ENCODE measurements at regions not wholly inside any gene's neighbourhood (a gene's known extent, or its start where the extent isn't known, plus 50 kb on each side); places are given as distances from the start of the nearest gene placed in this dataset.

- TF ChIP-seq NFIC (IDR thresholded peaks at IDR 0.05) (no peak), FOXM1 (IDR thresholded peaks at IDR 0.05; ENCODE audit: borderline replicate concordance, low read depth) (no peak), YY1 (IDR thresholded peaks at IDR 0.05; ENCODE audit: low read depth) (no peak), CREB1 (IDR thresholded peaks at IDR 0.05; ENCODE audit: low read depth) (no peak), USF1 (IDR thresholded peaks at IDR 0.05) (no peak), REST (IDR thresholded peaks at IDR 0.05; ENCODE audit: low read depth) (no peak), TCF12 (IDR thresholded peaks at IDR 0.05; ENCODE audit: low read depth) (no peak), CEBPB (IDR thresholded peaks at IDR 0.05) (no peak), TAF1 (IDR thresholded peaks at IDR 0.05; ENCODE audit: low read depth) (no peak), EGR1 (IDR thresholded peaks at IDR 0.05) (no peak)
Measured at GRCh38 chr12:127083008-127083949, 1183.7 kb upstream of the TMEM132C start.

- TF ChIP-seq REST (IDR thresholded peaks at IDR 0.05; ENCODE audit: low read depth) = no peak
- TF ChIP-seq NFIC (IDR thresholded peaks at IDR 0.05) = no peak
- TF ChIP-seq TEAD4 (IDR thresholded peaks at IDR 0.05) = no peak
- TF ChIP-seq YY1 (IDR thresholded peaks at IDR 0.05; ENCODE audit: low read depth) = no peak
- TF ChIP-seq RAD21 (IDR thresholded peaks at IDR 0.05; ENCODE audit: low read depth) = no peak
- TF ChIP-seq TCF12 (IDR thresholded peaks at IDR 0.05; ENCODE audit: low read depth) = no peak
Measured at GRCh38 chr12:127101076-127101475, 1165.9 kb upstream of the TMEM132C start.

GRCh38 chr12:127106041-127106440, 1160.9 kb upstream of the TMEM132C start:
- TF ChIP-seq ZBTB7A (IDR thresholded peaks at IDR 0.05; ENCODE audit: low read depth) (no peak), TAF1 (IDR thresholded peaks at IDR 0.05; ENCODE audit: low read depth) (no peak), MAX (IDR thresholded peaks at IDR 0.05) (no peak), EGR1 (IDR thresholded peaks at IDR 0.05) (no peak), YY1 (IDR thresholded peaks at IDR 0.05; ENCODE audit: low read depth) (no peak), NFIC (IDR thresholded peaks at IDR 0.05) (no peak), FOXM1 (IDR thresholded peaks at IDR 0.05; ENCODE audit: borderline replicate concordance, low read depth) (no peak), RAD21 (IDR thresholded peaks at IDR 0.05; ENCODE audit: low read depth) (no peak), TEAD4 (IDR thresholded peaks at IDR 0.05) (no peak), EP300 (IDR thresholded peaks at IDR 0.05; ENCODE audit: borderline replicate concordance) (no peak)

- TF ChIP-seq RAD21 (IDR thresholded peaks at IDR 0.05; ENCODE audit: low read depth) (no peak), CEBPB (IDR thresholded peaks at IDR 0.05) (no peak), TAF1 (IDR thresholded peaks at IDR 0.05; ENCODE audit: low read depth) (no peak), TEAD4 (IDR thresholded peaks at IDR 0.05) (no peak), EGR1 (IDR thresholded peaks at IDR 0.05) (no peak), ZBTB7A (IDR thresholded peaks at IDR 0.05; ENCODE audit: low read depth) (no peak), FOXM1 (IDR thresholded peaks at IDR 0.05; ENCODE audit: borderline replicate concordance, low read depth) (no peak), TCF12 (IDR thresholded peaks at IDR 0.05; ENCODE audit: low read depth) (no peak), EP300 (IDR thresholded peaks at IDR 0.05; ENCODE audit: borderline replicate concordance) (no peak), CREB1 (IDR thresholded peaks at IDR 0.05; ENCODE audit: low read depth) (no peak), NFIC (IDR thresholded peaks at IDR 0.05) (no peak), REST (IDR thresholded peaks at IDR 0.05; ENCODE audit: low read depth) (no peak), MAX (IDR thresholded peaks at IDR 0.05) (no peak), USF1 (IDR thresholded peaks at IDR 0.05) (no peak), YY1 (IDR thresholded peaks at IDR 0.05; ENCODE audit: low read depth) (no peak)
Measured at GRCh38 chr12:127106697-127107096, 1160.3 kb upstream of the TMEM132C start.
